Smooth muscle cell (in vitro differentiated cells): ENCODE measurements at regions not wholly inside any gene's neighbourhood (a gene's known extent, or its start where the extent isn't known, plus 50 kb on each side); places are given as distances from the start of the nearest gene placed in this dataset.

Source experiments
- DNase-seq: peaks from one replicate; lab custom pipeline; 2025; ENCODE audit not compliant: unreplicated experiment; lab: John Stamatoyannopoulos, UW
- H2AFZ ChIP-seq: fragments of 200-600 bp; sonication (generic); 2 replicates; pipeline ENCODE4 v1.6.0; 2016; ENCODE audit warnings: antibody characterized with exemption, low read depth, mild to moderate bottlenecking
- H3F3A ChIP-seq: fragments of 200-600 bp; sonication (generic); 2 replicates; pipeline ENCODE4 v1.6.0; 2017; ENCODE audit warnings: antibody characterized with exemption, low read depth
- H3K27ac ChIP-seq: fragments of 200-600 bp; sonication (generic); 2 replicates; pipeline ENCODE4 v1.5.1; 2016; ENCODE audit warnings: low read depth, mild to moderate bottlenecking
- H3K27me3 ChIP-seq: fragments of 200-600 bp; sonication (generic); 2 replicates; pipeline ENCODE4 v1.6.1; 2016; ENCODE audit warnings: low read depth, mild to moderate bottlenecking
- H3K36me3 ChIP-seq: fragments of 200-600 bp; sonication (generic); 2 replicates; pipeline ENCODE4 v1.5.1; 2016; ENCODE audit warnings: low read depth
- H3K4me1 ChIP-seq: fragments of 200-600 bp; sonication (generic); 2 replicates; pipeline ENCODE4 v1.5.1; 2016; ENCODE audit warnings: low read depth
- H3K4me2 ChIP-seq: fragments of 200-600 bp; sonication (generic); 2 replicates; pipeline ENCODE4 v1.6.0; 2016; ENCODE audit warnings: mild to moderate bottlenecking
- H3K4me3 ChIP-seq: fragments of 200-600 bp; sonication (generic); 2 replicates; pipeline ENCODE4 v1.5.1; 2016; ENCODE audit warnings: mild to moderate bottlenecking
- H3K79me2 ChIP-seq: fragments of 200-600 bp; sonication (generic); 2 replicates; pipeline ENCODE4 v1.6.0; 2016; ENCODE audit warnings: low read depth, mild to moderate bottlenecking
- H3K9ac ChIP-seq: fragments of 200-600 bp; sonication (generic); 2 replicates; pipeline ENCODE4 v1.6.0; 2016; ENCODE audit warnings: low read depth
- H3K9me3 ChIP-seq: fragments of 200-600 bp; sonication (generic); replicated peaks from 2 replicates; pipeline ENCODE4 v1.5.1; 2016; ENCODE audit warnings: low read depth
- H4K20me1 ChIP-seq: fragments of 200-600 bp; sonication (generic); 2 replicates; pipeline ENCODE4 v1.6.0; 2016; ENCODE audit warnings: low read depth
- WGBS: methylation state at CpG from one replicate; pipeline ENCODE4 v1.1.7; 2016; ENCODE audit warnings: low lambda C conversion rate; 5-methylcytosine and 5-hydroxymethylcytosine counted together
- TF ChIP-seq, protein P1 (sequence below): fragments of 200-600 bp; sonication (generic); IDR thresholded peaks from 2 replicates; pipeline ENCODE4 v1.5.1; 2017; ENCODE audit warnings: borderline replicate concordance, mild to moderate bottlenecking, antibody characterized with exemption; ENCODE audit not compliant: insufficient read depth, poor library complexity, severe bottlenecking

DNA sequence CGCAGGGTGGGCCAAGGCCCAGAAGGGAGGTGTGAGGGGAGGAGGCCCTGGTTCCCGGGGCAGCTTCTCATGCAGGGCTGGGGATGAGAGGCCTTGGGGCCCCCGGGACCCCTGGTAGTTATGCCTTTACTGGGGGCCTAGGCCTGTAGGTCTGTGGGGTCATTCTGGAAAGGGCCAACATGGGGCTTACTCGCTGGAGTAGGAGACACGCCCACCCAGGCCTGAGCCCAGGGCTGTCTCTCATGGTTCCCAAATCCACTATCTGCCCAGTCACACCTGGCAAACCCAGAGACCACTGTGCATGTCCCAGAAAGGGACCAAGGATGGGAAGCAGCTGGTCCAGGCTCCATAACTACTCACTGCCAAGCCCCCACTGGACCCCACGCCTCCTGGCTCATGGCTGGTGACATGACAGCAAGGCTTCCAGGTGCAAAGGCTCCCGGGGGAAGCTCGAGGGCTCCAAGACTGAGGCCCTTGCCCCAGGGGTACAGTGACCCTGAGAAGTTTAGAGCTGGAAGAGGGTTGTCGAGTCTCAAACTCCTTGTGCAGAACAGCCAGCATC is 64.2 kb upstream of the ATP12A start:
- Histone ChIP-seq H3K4me1 (no peaks in the 10 kb centered on the region), H2AFZ (no peak overlapping the region), H3K4me2 (no peak overlapping the region), H3K27ac (no peak overlapping the region), H4K20me1 (no peaks in the 10 kb centered on the region), H3K9ac (no peak overlapping the region), H3K27me3 (no peaks in the 10 kb centered on the region), H3K79me2 (no peaks in the 10 kb centered on the region), H3K4me3 (no peak overlapping the region), H3K36me3 (no peaks in the 10 kb centered on the region), H3K9me3 (no peaks in the 10 kb centered on the region), H3F3A (no peaks in the 10 kb centered on the region)
- no peak for DNase-seq
- 92% methylated on average over 9 of the region's 9 CpGs for WGBS
- TF ChIP-seq, protein P1, sequence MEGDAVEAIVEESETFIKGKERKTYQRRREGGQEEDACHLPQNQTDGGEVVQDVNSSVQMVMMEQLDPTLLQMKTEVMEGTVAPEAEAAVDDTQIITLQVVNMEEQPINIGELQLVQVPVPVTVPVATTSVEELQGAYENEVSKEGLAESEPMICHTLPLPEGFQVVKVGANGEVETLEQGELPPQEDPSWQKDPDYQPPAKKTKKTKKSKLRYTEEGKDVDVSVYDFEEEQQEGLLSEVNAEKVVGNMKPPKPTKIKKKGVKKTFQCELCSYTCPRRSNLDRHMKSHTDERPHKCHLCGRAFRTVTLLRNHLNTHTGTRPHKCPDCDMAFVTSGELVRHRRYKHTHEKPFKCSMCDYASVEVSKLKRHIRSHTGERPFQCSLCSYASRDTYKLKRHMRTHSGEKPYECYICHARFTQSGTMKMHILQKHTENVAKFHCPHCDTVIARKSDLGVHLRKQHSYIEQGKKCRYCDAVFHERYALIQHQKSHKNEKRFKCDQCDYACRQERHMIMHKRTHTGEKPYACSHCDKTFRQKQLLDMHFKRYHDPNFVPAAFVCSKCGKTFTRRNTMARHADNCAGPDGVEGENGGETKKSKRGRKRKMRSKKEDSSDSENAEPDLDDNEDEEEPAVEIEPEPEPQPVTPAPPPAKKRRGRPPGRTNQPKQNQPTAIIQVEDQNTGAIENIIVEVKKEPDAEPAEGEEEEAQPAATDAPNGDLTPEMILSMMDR = no peak

- Histone ChIP-seq H3K4me1 (no peaks in the 10 kb centered on the region), H3K4me3 (no peak overlapping the region), H3K79me2 (no peaks in the 10 kb centered on the region), H4K20me1 (no peaks in the 10 kb centered on the region), H3K9me3 (no peaks in the 10 kb centered on the region), H3K36me3 (no peaks in the 10 kb centered on the region), H3K9ac (no peak overlapping the region), H2AFZ (no peak overlapping the region), H3K4me2 (no peak overlapping the region), H3K27ac (no peak overlapping the region), H3K27me3 (no peaks in the 10 kb centered on the region), H3F3A (no peaks in the 10 kb centered on the region)
- no peak for DNase-seq
- 87% methylated on average over 4 of the region's 4 CpGs for WGBS
- TF ChIP-seq, protein P1 = no peak
Observed at GRCh38 chr13:24616514-24616913, 63.7 kb upstream of the ATP12A start.

DNA sequence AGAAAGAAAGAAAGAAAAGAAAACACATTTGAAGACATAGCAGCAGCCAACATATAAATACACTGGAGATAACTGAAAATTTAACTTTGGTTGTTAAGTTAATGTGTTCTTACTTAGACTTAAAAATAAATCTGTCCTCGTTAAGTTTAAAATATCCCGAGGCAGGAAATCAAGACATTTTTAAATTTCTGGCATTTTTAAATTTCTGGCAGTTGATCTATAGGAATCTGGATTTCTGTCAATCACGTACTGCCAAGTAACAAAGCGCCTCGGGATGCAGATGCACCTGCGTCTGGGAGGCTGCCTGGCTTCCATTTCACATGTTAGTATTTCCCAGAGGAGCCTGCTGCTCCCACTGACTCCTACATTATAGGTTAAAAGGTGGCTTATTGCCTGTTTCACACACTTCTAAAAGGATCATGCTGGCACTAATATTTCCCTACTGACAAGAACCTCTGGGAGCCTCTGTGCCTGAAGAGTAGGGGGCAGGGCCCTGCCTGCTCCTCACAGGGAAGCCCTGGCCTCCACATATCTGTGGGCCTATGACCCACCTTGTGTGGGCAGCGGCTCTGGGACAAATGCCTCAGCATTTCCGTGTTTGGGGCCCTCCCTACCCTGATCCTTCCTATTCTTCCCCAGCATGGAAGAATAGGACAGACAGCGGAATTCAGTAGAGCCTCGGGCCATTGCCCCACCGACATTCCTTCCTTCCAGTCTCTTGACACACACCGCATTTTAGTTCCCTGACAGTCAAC is 62.8 kb upstream of the ATP12A start:
- H3F3A ChIP-seq = no peaks in the 10 kb centered on the region
- no peak overlapping the region for H3K4me3 ChIP-seq
- no peak overlapping the region for H3K9ac ChIP-seq
- H4K20me1 ChIP-seq = no peaks in the 10 kb centered on the region
- H3K4me2 ChIP-seq = no peak overlapping the region
- H3K4me1 ChIP-seq = no peaks in the 10 kb centered on the region
- no peaks in the 10 kb centered on the region for H3K9me3 ChIP-seq
- 81% methylated on average over 12 of the region's 12 CpGs for WGBS
- no peak overlapping the region for H2AFZ ChIP-seq
- H3K27ac ChIP-seq = no peak overlapping the region
- H3K27me3 ChIP-seq = no peaks in the 10 kb centered on the region
- no peaks in the 10 kb centered on the region for H3K36me3 ChIP-seq
- no peaks in the 10 kb centered on the region for H3K79me2 ChIP-seq
- TF ChIP-seq, protein P1 = no peak
- DNase-seq = no peak
